Subcutaneous abdominal adipose tissue (tissue), 5 donors: ENCODE measurements at regions not wholly inside any gene's neighbourhood (a gene's known extent, or its start where the extent isn't known, plus 50 kb on each side); places are given as distances from the start of the nearest gene placed in this dataset.
"Not testable (repeated sequence)": the region's sequence is repeated elsewhere in the genome, so short reads cannot be mapped to it uniquely, and the experiment has no call there.

ENCODE experiments used
- H3K27ac ChIP-seq: one replicate; pipeline ENCODE4 v1.7.0; 2013; ENCODE audit warnings: low read depth, mild to moderate bottlenecking, inconsistent platforms, low read length, moderate library complexity
- H3K27me3 ChIP-seq, 5 donors: one replicate each; pipeline ENCODE4 v1.7.0; 2013; ENCODE audit warnings: low read length in 5 of 5, inconsistent platforms in 1 of 5; ENCODE audit not compliant: control insufficient read depth in 5 of 5, insufficient read depth in 4 of 5
- H3K36me3 ChIP-seq, 5 donors: one replicate each; pipeline ENCODE4 v1.7.0; 2013; ENCODE audit warnings: low read length in 5 of 5; ENCODE audit not compliant: control insufficient read depth in 5 of 5, insufficient read depth in 5 of 5
- H3K4me1 ChIP-seq, 5 donors: one replicate each; pipeline ENCODE4 v1.7.0; 2013; ENCODE audit warnings: low read length in 5 of 5, mild to moderate bottlenecking in 3 of 5, moderate library complexity in 1 of 5; ENCODE audit not compliant: control insufficient read depth in 5 of 5, insufficient read depth in 5 of 5
- H3K4me3 ChIP-seq, 5 donors: one replicate each; pipeline ENCODE4 v1.7.0; 2013; ENCODE audit warnings: low read length in 5 of 5, low read depth in 1 of 5
- H3K9ac ChIP-seq, 5 donors: one replicate each; pipeline ENCODE4 v1.7.0; 2013; ENCODE audit warnings: low read length in 5 of 5, mild to moderate bottlenecking in 4 of 5, moderate library complexity in 3 of 5
- H3K9me3 ChIP-seq, 5 donors: one replicate each; pipeline ENCODE4 v1.7.0; 2013; ENCODE audit warnings: low read length in 5 of 5; ENCODE audit not compliant: control insufficient read depth in 5 of 5
- donor health status: healthy.
- donor health status: healthy.
- donor health status: healthy.
- donor health status: healthy.
- donor health status: healthy.

DNA sequence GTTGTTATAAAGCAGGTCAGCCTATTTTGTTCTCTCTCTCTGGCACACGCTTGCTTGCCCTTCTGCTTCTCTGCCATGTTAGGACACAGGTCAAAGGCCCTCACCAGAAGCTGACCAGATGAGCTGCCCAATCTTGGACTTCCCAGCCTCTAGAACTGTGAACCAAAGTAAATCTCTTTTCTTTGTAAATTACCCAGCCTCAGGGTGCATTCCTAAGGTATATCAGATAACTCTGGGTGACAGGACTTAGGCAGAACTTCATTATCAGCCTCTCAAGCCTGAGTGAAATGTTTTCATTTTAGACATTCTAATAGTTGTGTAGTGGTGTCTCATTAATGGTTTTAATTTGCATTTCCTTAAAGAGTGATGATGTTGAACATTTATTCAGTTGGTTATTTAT, 124.3 kb downstream of the CDRT15L2 start:
- no peak overlapping the region for H3K4me3 ChIP-seq
- H3K27ac ChIP-seq = no peak overlapping the region
- H3K9me3 ChIP-seq = peaks cover 0 to 2% (median 0%) of the 10 kb centered on the region in 5 donors
- H3K36me3 ChIP-seq = no peaks in the 10 kb centered on the region
- no peak overlapping the region for H3K9ac ChIP-seq
- H3K27me3 ChIP-seq = peaks cover 0 to 4% (median 0%) of the 10 kb centered on the region in 5 donors
- no peaks in the 10 kb centered on the region for H3K4me1 ChIP-seq

DNA sequence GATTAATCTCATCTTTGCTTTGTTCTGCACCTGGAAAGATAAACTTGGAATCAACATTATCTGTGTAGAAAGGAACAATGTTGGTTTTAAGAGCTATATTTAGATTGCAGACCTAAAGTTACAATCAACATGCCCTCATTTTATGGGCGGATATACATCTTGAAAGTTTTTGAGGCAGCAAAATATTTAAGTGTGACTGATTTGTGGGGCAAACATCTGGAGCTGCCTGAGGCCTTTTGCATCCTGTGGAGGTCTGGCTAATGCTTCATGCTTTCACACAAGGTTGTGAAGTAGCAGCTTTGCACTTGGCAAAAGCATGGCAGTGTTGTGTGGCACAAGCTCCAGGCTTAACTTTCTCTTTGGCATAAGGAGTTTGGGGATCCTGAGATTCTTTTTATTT, 125.7 kb downstream of the CDRT15L2 start:
- not testable (repeated sequence) for H3K4me3 ChIP-seq

DNA sequence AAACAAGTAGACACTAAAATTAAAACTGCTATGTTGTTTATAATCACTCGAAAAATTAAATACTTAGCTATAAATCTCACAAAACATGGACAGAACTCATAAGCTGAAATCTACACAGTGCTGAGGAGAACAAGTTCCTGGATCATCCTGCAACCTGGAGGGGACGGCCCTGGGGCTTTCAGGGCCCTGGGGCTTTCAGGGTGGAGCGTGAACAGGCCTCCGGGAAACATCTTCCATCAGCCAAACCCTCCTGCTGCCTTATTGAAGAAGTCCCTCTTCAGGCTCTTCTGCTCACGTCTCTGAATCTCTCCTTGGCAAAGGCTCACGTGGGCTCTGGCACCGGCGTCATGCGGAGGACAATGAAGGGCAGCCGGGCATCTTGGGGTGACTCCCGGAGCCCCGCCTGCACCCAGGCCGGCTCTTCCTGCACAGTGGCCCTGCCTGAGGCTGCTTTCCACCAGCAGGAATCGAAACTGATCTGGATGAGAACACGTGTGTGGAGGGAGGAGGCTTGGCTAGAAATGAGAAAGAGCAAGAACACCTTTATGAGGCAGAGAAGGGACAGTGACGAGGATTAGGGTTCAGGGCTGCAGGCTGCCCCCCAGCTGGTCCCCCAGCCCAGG, 127.3 kb downstream of the CDRT15L2 start:
- Histone ChIP-seq H3K4me3 (no peak overlapping the region), H3K9ac (no peak overlapping the region), H3K27ac (no peak overlapping the region), H3K36me3 (no peaks in the 10 kb centered on the region), H3K4me1 (no peaks in the 10 kb centered on the region), H3K27me3 (peaks cover 0 to 4% (median 0%) of the 10 kb centered on the region in 5 donors), H3K9me3 (peaks cover 0 to 2% (median 0%) of the 10 kb centered on the region in 5 donors)

More for the DNA sequence above, 125.7 kb downstream of the CDRT15L2 start:
- not testable (repeated sequence) for H3K9me3 ChIP-seq, H3K4me1 ChIP-seq, H3K9ac ChIP-seq, H3K36me3 ChIP-seq, H3K27ac ChIP-seq, H3K27me3 ChIP-seq

DNA sequence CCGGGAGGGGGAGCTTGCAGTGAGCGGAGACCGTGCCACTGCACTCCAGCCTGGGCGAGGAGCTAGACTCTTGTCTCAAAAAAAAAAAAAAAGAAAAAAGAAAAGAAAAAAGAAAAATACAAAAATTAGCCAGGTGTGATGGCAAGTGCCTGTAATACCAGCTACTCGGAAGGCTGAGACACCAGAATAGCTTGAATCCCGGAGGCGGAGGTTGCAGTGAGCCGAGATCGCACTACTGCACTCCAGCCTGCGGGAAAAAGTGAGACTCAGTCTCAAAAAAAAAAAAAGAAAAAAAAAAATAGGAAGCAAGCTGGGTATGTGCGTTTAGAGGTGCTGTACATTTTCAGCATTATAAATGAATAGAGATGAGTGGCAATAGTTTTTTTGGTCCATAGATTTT, 129.3 kb downstream of the CDRT15L2 start:
- H3K4me1 ChIP-seq, H3K36me3 ChIP-seq, H3K9ac ChIP-seq, H3K27me3 ChIP-seq, H3K4me3 ChIP-seq, H3K9me3 ChIP-seq, H3K27ac ChIP-seq: not testable (repeated sequence)

DNA sequence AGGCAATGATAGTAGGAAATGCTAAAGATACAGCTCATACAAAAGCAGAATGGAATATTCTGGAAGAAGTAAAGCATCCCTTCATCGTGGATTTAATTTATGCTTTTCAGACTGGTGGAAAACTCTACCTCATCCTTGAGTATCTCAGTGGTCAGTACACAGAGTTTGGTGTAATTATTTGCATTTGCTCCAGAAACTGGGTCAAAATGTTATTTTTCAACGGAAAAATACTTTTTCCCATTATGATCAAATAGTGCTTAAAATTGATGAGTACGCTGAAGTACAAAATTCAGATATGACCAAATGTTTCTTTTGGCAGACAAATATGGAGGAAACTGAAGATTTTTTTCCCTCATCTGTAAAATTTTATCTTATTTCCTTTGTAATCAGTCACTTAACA, 137.0 kb downstream of the CDRT15L2 start:
- H3K27ac ChIP-seq, H3K9me3 ChIP-seq, H3K27me3 ChIP-seq, H3K4me3 ChIP-seq, H3K9ac ChIP-seq, H3K36me3 ChIP-seq, H3K4me1 ChIP-seq: not testable (repeated sequence)

DNA sequence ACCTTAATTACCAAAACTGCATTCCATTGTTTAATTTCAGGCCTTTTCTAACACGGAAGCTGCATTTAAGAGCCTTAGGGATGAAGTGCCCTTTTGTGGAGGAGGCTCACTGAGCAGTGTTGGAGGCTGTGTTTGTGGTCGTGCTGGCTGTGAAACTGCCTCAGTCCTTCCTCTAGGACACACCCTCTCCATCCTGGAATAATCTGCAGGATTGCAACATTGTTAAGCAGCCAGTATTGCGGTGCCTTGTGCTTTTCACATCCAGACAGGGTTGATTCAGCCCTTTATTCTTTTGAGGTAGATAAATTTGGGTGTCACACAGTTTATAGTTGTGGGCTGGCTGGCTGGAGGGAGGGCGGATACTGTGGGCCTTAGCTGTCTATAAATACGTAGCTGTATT, 141.6 kb downstream of the CDRT15L2 start:
- Histone ChIP-seq H3K27me3 (no peaks in the 10 kb centered on the region), H3K9ac (no peak overlapping the region), H3K36me3 (no peaks in the 10 kb centered on the region), H3K4me3 (no peak overlapping the region), H3K9me3 (peaks cover 0 to 5% (median 0%) of the 10 kb centered on the region in 5 donors), H3K27ac (no peak overlapping the region), H3K4me1 (no peaks in the 10 kb centered on the region)

DNA sequence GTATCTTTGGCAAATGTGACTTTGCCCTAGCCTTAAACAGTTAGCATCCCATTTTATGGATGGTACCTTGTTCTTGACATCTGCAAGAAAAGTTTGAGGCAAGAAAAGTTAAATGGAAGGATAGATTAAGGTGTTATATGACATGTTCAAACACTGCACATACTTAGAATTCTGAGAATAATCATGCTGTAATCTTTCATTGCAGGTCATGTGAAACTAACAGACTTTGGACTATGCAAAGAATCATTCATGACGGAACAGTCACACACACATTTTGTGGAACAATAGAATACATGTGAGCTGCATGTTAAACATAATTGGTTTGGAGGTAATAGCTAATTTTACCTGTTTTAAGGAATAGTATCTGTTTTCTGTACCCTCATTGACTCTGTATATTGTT, 144.9 kb downstream of the CDRT15L2 start:
- not testable (repeated sequence) for H3K9ac ChIP-seq, H3K36me3 ChIP-seq, H3K27ac ChIP-seq, H3K4me1 ChIP-seq, H3K4me3 ChIP-seq, H3K9me3 ChIP-seq, H3K27me3 ChIP-seq

DNA sequence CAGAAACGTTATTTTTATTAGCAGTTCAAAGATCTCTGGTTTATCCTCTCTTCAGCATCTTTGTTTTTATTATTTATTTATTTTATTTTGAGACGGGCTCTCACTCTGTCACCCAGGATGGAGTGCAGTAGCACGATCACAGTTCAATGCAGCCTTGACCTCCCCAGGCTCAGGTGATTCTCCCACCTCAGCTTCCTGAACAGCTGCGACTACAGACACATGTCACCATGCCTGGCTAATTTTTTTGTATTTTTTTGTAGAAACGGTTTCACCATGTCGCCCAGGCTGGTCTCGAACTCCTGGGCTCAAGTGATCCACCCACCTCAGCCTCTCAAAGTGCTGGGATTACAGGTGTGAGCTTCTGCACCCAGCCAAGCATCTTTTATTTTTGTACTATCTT, 147.7 kb downstream of the CDRT15L2 start:
- not testable (repeated sequence) for H3K9ac ChIP-seq

DNA sequence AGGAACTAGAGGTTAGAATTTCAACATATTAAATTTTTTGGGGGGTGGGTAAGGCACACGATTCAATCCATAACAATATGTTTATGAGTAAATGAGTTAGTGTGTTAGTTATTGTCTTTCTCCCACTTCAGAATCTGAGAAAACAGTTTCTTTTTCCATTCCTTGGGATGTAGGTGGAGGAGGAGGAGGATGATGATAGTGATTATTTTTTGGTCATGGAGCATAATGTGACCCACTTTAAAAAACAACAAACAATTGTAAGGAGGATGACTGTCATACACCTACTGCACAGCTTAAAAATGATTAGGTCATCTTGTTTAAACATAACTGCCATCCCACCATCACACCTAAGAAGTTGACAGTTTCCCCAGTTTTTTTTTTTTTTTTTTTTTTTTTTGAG, 148.7 kb downstream of the CDRT15L2 start:
- Histone ChIP-seq H3K9ac (no peak overlapping the region), H3K27me3 (no peaks in the 10 kb centered on the region), H3K27ac (no peak overlapping the region), H3K9me3 (no peaks in the 10 kb centered on the region), H3K36me3 (no peaks in the 10 kb centered on the region), H3K4me3 (no peak overlapping the region), H3K4me1 (no peaks in the 10 kb centered on the region)

More for the DNA sequence above, 147.7 kb downstream of the CDRT15L2 start:
- not testable (repeated sequence) for H3K27ac ChIP-seq, H3K4me3 ChIP-seq, H3K4me1 ChIP-seq, H3K27me3 ChIP-seq, H3K36me3 ChIP-seq, H3K9me3 ChIP-seq

DNA sequence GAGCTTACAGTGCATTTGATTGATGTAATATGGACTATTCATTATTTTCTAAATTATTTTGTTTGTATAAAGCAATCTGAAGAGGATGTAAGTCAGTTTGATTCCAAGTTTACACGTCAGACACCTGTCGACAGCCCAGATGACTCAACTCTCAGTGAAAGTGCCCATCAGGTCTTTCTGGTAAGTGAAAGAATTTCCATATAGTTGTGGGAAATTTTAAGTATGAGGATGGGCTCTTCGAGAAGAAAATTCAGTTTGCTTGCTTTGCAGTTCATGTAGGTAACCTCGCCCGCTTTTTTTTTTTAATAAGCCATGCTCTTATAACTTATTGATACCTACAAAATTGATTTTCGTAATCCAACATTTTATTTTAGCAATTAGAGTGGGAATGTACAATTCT, 151.6 kb downstream of the CDRT15L2 start:
- H3K36me3 ChIP-seq, H3K9ac ChIP-seq, H3K9me3 ChIP-seq, H3K27me3 ChIP-seq, H3K4me3 ChIP-seq, H3K27ac ChIP-seq, H3K4me1 ChIP-seq: not testable (repeated sequence)

DNA sequence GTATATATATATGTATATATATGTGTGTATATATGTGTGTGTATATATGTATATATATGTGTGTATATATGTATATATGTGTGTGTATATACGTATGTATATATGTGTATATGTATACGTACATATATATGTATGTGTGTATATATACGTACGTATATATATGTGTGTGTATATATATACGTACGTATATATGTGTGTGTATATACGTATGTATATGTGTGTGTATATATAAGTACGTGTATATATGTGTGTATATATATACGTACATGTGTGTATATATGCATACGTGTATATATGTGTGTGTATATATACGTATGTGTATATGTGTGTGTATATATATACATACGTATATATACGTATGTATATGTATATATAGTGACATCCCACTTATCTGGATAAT, 154.4 kb downstream of the CDRT15L2 start:
- Histone ChIP-seq H3K4me3 (no peak overlapping the region), H3K4me1 (no peaks in the 10 kb centered on the region), H3K27ac (no peak overlapping the region), H3K27me3 (no peaks in the 10 kb centered on the region), H3K9ac (no peak overlapping the region), H3K36me3 (no peaks in the 10 kb centered on the region), H3K9me3 (no peaks in the 10 kb centered on the region)
